ENCODE measurements at regions not wholly inside any gene's neighbourhood (a gene's known extent, or its start where the extent isn't known, plus 50 kb on each side); places are given as distances from the start of the nearest gene placed in this dataset.
"Not testable (repeated sequence)": the region's sequence is repeated elsewhere in the genome, so short reads cannot be mapped to it uniquely, and the experiment has no call there.

- no peak for DNase-seq (ENCODE audit: low read depth in 3 of 3)
These were observed 344.7 kb upstream of the NCAM1 start for GRCh38 chr11:112616327-112617097.

- DNase-seq (ENCODE audit: low read depth in 3 of 3) = no peak
These were observed 344.2 kb upstream of the NCAM1 start for GRCh38 chr11:112617098-112617425.

GRCh38 chr11:112617977-112618826 is 343.0 kb upstream of the NCAM1 start:
- no peak for DNase-seq (ENCODE audit: low read depth in 3 of 3)

- DNase-seq (ENCODE audit: low read depth in 3 of 3) = no peak
These were observed 342.1 kb upstream of the NCAM1 start for GRCh38 chr11:112619106-112619505.

GRCh38 chr11:112620621-112621394 is 340.4 kb upstream of the NCAM1 start:
- DNase-seq (ENCODE audit: low read depth in 3 of 3) = no peak

GRCh38 chr11:112623057-112623456 is 338.2 kb upstream of the NCAM1 start:
- no peak for DNase-seq (ENCODE audit: low read depth in 3 of 3)

- no peak for DNase-seq (ENCODE audit: low read depth in 3 of 3)
These were observed 336.8 kb upstream of the NCAM1 start for GRCh38 chr11:112624431-112624830.

GRCh38 chr11:112624971-112625370 is 336.2 kb upstream of the NCAM1 start:
- DNase-seq (ENCODE audit: low read depth in 3 of 3) = not testable (repeated sequence)

- DNase-seq (ENCODE audit: low read depth in 3 of 3) = no peak
These were observed 335.4 kb upstream of the NCAM1 start for GRCh38 chr11:112625814-112626213.

- no peak for DNase-seq (ENCODE audit: low read depth in 3 of 3)
These were observed 334.5 kb upstream of the NCAM1 start for GRCh38 chr11:112626731-112627130.

- no peak for DNase-seq (ENCODE audit: low read depth in 3 of 3)
These were observed 333.6 kb upstream of the NCAM1 start for GRCh38 chr11:112627588-112628045.

- no peak for DNase-seq (ENCODE audit: low read depth in 3 of 3)
These were observed 332.5 kb upstream of the NCAM1 start for GRCh38 chr11:112628676-112629075.

GRCh38 chr11:112630496-112630895 is 330.7 kb upstream of the NCAM1 start:
- DNase-seq (ENCODE audit: low read depth in 3 of 3) = no peak

- DNase-seq (ENCODE audit: low read depth in 3 of 3) = no peak
These were observed 329.9 kb upstream of the NCAM1 start for GRCh38 chr11:112631333-112631732.

GRCh38 chr11:112632866-112633505 is 328.2 kb upstream of the NCAM1 start:
- DNase-seq (ENCODE audit: low read depth in 3 of 3) = no peak

- DNase-seq (ENCODE audit: low read depth in 3 of 3) = no peak
These were observed 326.7 kb upstream of the NCAM1 start for GRCh38 chr11:112634551-112634950.

- DNase-seq (ENCODE audit: low read depth in 3 of 3) = no peak
These were observed 326.1 kb upstream of the NCAM1 start for GRCh38 chr11:112634995-112635737.

GRCh38 chr11:112637076-112637475 is 324.1 kb upstream of the NCAM1 start:
- no peak for DNase-seq (ENCODE audit: low read depth in 3 of 3)

GRCh38 chr11:112637876-112638275 is 323.3 kb upstream of the NCAM1 start:
- DNase-seq (ENCODE audit: low read depth in 3 of 3) = no peak

- no peak for DNase-seq (ENCODE audit: low read depth in 3 of 3)
These were observed 321.8 kb upstream of the NCAM1 start for GRCh38 chr11:112639469-112639868.

GRCh38 chr11:112643416-112643815 is 317.8 kb upstream of the NCAM1 start:
- DNase-seq (ENCODE audit: low read depth in 3 of 3) = no peak

All from stimulated activated CD4-positive, alpha-beta T cell treated with anti-CD3 and anti-CD28 coated beads, TNF-alpha, amount 100 ng/mL, for 4 hours (primary cell).